ENCODE measurements at regions not wholly inside any gene's neighbourhood (a gene's known extent, or its start where the extent isn't known, plus 50 kb on each side); places are given as distances from the start of the nearest gene placed in this dataset.

GRCh38 chr7:17131983-17132655, 166.3 kb upstream of the AHR start:
- DNase-seq (no peak), ATAC-seq (no peak)
- Histone ChIP-seq H3K36me3 (no peaks in the 10 kb centered on the region), H3K4me3 (no peak overlapping the region), H3K27ac (no peak overlapping the region), H3K9me3 (no peaks in the 10 kb centered on the region), H3K27me3 (ENCODE audit: low read depth) (no peaks in the 10 kb centered on the region), H3K4me1 (peaks cover 4% of the 10 kb centered on the region)
- intact Hi-C loops (cut with DNase I): no loop called here
- TF ChIP-seq, protein P1, sequence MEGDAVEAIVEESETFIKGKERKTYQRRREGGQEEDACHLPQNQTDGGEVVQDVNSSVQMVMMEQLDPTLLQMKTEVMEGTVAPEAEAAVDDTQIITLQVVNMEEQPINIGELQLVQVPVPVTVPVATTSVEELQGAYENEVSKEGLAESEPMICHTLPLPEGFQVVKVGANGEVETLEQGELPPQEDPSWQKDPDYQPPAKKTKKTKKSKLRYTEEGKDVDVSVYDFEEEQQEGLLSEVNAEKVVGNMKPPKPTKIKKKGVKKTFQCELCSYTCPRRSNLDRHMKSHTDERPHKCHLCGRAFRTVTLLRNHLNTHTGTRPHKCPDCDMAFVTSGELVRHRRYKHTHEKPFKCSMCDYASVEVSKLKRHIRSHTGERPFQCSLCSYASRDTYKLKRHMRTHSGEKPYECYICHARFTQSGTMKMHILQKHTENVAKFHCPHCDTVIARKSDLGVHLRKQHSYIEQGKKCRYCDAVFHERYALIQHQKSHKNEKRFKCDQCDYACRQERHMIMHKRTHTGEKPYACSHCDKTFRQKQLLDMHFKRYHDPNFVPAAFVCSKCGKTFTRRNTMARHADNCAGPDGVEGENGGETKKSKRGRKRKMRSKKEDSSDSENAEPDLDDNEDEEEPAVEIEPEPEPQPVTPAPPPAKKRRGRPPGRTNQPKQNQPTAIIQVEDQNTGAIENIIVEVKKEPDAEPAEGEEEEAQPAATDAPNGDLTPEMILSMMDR (IDR thresholded peaks at IDR 0.05): no peak

DNA sequence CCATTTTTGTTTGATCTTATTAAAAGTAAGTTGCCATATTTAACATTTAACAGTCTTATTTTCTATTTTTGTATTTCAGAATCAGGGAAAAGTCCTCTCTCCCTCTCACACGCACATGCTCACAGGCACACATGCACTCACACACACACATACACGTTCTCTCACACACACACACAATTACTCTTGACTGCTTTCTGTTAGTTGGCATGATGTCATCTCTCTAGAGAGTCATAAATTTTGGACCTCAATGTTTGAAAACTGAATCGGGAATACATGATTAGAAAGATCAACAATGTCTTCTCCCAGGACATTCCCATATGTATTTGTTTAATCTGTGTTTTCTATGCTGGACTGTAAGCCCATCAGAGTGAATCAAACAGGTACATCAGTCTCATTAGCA, 165.7 kb upstream of the AHR start:
- H3K4me3 ChIP-seq: no peak overlapping the region
- H3K27ac ChIP-seq: no peak overlapping the region
- no peak for DNase-seq
- TF ChIP-seq, protein P1 (IDR thresholded peaks at IDR 0.05): no peak
- ATAC-seq: no peak
- H3K9me3 ChIP-seq: no peaks in the 10 kb centered on the region
- H3K36me3 ChIP-seq: no peaks in the 10 kb centered on the region
- peaks cover 4% of the 10 kb centered on the region for H3K4me1 ChIP-seq
- intact Hi-C loops (cut with DNase I): no loop called here
- H3K27me3 ChIP-seq (ENCODE audit: low read depth): no peaks in the 10 kb centered on the region

GRCh38 chr7:17133977-17134376, 164.5 kb upstream of the AHR start:
- H3K9me3 ChIP-seq: no peaks in the 10 kb centered on the region
- H3K27ac ChIP-seq: no peak overlapping the region
- no peak for ATAC-seq
- H3K4me3 ChIP-seq: no peak overlapping the region
- TF ChIP-seq, protein P1 (IDR thresholded peaks at IDR 0.05): no peak
- intact Hi-C loops (cut with DNase I): no loop called here
- no peaks in the 10 kb centered on the region for H3K36me3 ChIP-seq
- DNase-seq: no peak
- H3K27me3 ChIP-seq (ENCODE audit: low read depth): no peaks in the 10 kb centered on the region
- H3K4me1 ChIP-seq: peaks cover 4% of the 10 kb centered on the region

GRCh38 chr7:17134786-17135185, 163.7 kb upstream of the AHR start:
- TF ChIP-seq, protein P1 (IDR thresholded peaks at IDR 0.05): no peak
- DNase-seq (no peak), ATAC-seq (no peak)
- Histone ChIP-seq H3K9me3 (no peaks in the 10 kb centered on the region), H3K27ac (no peak overlapping the region), H3K4me1 (peaks cover 4% of the 10 kb centered on the region), H3K27me3 (ENCODE audit: low read depth) (no peaks in the 10 kb centered on the region), H3K4me3 (no peak overlapping the region), H3K36me3 (no peaks in the 10 kb centered on the region)
- intact Hi-C loops (cut with DNase I): no loop called here

DNA sequence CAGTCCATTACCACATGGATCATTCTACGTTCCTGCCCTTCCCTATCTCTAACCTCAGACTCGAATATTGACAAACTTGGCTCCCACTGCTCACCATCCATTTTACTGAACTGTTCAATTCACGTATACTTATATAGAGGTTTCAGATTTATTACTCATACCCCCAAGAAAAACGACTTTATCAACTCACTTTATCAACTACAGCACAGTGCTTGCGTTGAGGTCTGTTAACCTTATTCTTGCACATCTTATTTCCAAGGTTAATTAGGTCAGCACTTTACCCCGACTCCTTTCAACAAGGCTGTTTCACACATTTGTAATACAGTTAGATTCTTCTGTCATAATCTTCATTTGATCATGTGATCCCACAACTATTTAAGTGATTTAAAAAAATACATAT, 162.3 kb upstream of the AHR start:
- DNase-seq (no peak), ATAC-seq (no peak)
- Histone ChIP-seq H3K4me3 (no peak overlapping the region), H3K9me3 (no peaks in the 10 kb centered on the region), H3K27me3 (ENCODE audit: low read depth) (no peaks in the 10 kb centered on the region), H3K36me3 (no peaks in the 10 kb centered on the region), H3K4me1 (no peaks in the 10 kb centered on the region), H3K27ac (no peak overlapping the region)
- TF ChIP-seq, protein P1 (IDR thresholded peaks at IDR 0.05): no peak
- intact Hi-C loops (cut with DNase I): no loop called here

Data from lower lobe of right lung (tissue), 2 donors.